Astrocyte of the spinal cord (primary cell): ENCODE measurements at regions not wholly inside any gene's neighbourhood (a gene's known extent, or its start where the extent isn't known, plus 50 kb on each side); places are given as distances from the start of the nearest gene placed in this dataset.

Experiments used
- DNase-seq: peaks from one replicate; pipeline ENCODE4 v3.0.0; 2011; ENCODE audit warnings: low read depth, low spot score
- H3K4me3 ChIP-seq: 2 replicates; pipeline ENCODE4 v1.5.1; 2011; ENCODE audit warnings: low read depth, mild to moderate bottlenecking, low read length, moderate library complexity
- in situ Hi-C: cut with HindIII; loops from 2 replicates; pipeline ENCODE4 v1.10.0; 2017; ENCODE audit warnings: low sequenced_read_pairs
- TF ChIP-seq, protein P1 (sequence below): IDR thresholded peaks from 2 replicates; pipeline ENCODE4 v1.5.1; 2012; ENCODE audit warnings: low read depth, mild to moderate bottlenecking, low read length, inconsistent platforms

GRCh38 chr17:59465949-59466307 is 99.5 kb upstream of the DHX40 start:
- DNase-seq = no peak
- in situ Hi-C loops = no loop called here
- TF ChIP-seq, protein P1, sequence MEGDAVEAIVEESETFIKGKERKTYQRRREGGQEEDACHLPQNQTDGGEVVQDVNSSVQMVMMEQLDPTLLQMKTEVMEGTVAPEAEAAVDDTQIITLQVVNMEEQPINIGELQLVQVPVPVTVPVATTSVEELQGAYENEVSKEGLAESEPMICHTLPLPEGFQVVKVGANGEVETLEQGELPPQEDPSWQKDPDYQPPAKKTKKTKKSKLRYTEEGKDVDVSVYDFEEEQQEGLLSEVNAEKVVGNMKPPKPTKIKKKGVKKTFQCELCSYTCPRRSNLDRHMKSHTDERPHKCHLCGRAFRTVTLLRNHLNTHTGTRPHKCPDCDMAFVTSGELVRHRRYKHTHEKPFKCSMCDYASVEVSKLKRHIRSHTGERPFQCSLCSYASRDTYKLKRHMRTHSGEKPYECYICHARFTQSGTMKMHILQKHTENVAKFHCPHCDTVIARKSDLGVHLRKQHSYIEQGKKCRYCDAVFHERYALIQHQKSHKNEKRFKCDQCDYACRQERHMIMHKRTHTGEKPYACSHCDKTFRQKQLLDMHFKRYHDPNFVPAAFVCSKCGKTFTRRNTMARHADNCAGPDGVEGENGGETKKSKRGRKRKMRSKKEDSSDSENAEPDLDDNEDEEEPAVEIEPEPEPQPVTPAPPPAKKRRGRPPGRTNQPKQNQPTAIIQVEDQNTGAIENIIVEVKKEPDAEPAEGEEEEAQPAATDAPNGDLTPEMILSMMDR = no peak
- H3K4me3 ChIP-seq = no peak overlapping the region

- TF ChIP-seq, protein P1 = no peak
- no peak overlapping the region for H3K4me3 ChIP-seq
- DNase-seq = no peak
- in situ Hi-C loops = no loop called here
These were observed 98.2 kb upstream of the DHX40 start for GRCh38 chr17:59466946-59467801.

- no peak for DNase-seq
- no peak overlapping the region for H3K4me3 ChIP-seq
- TF ChIP-seq, protein P1 = no peak
- in situ Hi-C loops = no loop called here
These were observed 95.5 kb upstream of the DHX40 start for GRCh38 chr17:59469786-59470485.

GRCh38 chr17:59470624-59471297 is 94.6 kb upstream of the DHX40 start:
- TF ChIP-seq, protein P1 = no peak
- DNase-seq = no peak
- in situ Hi-C loops = no loop called here
- no peak overlapping the region for H3K4me3 ChIP-seq

GRCh38 chr17:59476413-59476812 is 89.0 kb upstream of the DHX40 start:
- in situ Hi-C loops = no loop called here
- DNase-seq = no peak
- H3K4me3 ChIP-seq = no peak overlapping the region
- TF ChIP-seq, protein P1 = no peak

- TF ChIP-seq, protein P1 = no peak
- no peak overlapping the region for H3K4me3 ChIP-seq
- DNase-seq = no peak
- in situ Hi-C loops = no loop called here
These were observed 86.3 kb upstream of the DHX40 start for GRCh38 chr17:59479141-59479540.
